ENCODE measurements at regions not wholly inside any gene's neighbourhood (a gene's known extent, or its start where the extent isn't known, plus 50 kb on each side); places are given as distances from the start of the nearest gene placed in this dataset.

DNA sequence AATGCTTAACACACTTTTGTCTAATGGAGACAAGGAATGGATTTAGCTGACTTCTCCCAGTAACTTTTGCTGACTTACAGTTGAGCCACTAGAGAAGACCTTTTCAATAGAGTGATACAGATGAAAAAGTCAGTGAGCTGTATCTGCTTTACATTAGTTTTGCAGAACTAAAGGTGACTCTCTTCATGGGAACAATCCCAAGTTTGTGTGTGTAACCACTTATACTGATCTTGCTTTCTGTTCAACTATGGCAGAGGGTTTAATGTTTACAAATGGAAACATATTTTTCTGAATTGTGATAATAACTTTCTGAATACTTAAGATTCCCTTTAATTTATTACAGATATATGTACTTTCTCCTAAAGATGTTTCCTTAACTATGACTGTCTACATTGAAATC lies 182.6 kb upstream of the PUDP start:
- no peaks in the 10 kb centered on the region for H3K9me3 Mint-ChIP-seq

DNA sequence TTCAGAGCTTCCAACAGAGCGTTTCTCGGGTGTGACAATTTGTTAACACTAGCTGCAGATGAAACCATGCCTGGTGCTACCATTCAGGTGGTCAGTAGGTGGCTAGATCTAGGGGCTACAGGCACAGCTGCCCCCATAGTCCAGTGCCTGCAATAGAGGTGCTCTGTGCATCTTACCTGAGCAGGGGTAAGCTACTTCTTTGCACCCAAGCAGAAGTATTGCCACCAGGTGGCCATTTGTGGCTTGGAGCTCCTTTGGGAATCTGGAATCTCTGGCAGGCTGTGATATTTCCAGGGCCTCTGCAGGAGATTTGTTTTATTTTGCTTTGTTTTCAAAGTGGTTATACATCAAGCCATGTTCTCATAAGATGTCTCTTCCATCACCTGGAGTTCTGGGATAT lies 170.7 kb upstream of the PUDP start:
- Mint-ChIP-seq H3K4me3 (no peak overlapping the region), H3K27me3 (ENCODE audit: low read depth) (no peaks in the 10 kb centered on the region), H3K36me3 (ENCODE audit: low read depth) (peaks cover 5% of the 10 kb centered on the region), H3K9me3 (peaks cover 5% of the 10 kb centered on the region), H3K27ac (ENCODE audit: unreplicated experiment) (no peak overlapping the region), H3K4me1 (no peaks in the 10 kb centered on the region)
- no peak for TF ChIP-seq CTCF (conservative IDR thresholded peaks at IDR 0.05)
- DNase-seq (ENCODE audit: low read depth, low spot score) = no peak

More for the DNA sequence above, 182.6 kb upstream of the PUDP start:
- TF ChIP-seq CTCF (conservative IDR thresholded peaks at IDR 0.05) = no peak
- Mint-ChIP-seq H3K4me3 (no peak overlapping the region), H3K27me3 (ENCODE audit: low read depth) (no peaks in the 10 kb centered on the region), H3K27ac (ENCODE audit: unreplicated experiment) (no peak overlapping the region), H3K36me3 (ENCODE audit: low read depth) (peaks cover 14% of the 10 kb centered on the region), H3K4me1 (peaks cover 12% of the 10 kb centered on the region)
- no peak for DNase-seq (ENCODE audit: low read depth, low spot score)

DNA sequence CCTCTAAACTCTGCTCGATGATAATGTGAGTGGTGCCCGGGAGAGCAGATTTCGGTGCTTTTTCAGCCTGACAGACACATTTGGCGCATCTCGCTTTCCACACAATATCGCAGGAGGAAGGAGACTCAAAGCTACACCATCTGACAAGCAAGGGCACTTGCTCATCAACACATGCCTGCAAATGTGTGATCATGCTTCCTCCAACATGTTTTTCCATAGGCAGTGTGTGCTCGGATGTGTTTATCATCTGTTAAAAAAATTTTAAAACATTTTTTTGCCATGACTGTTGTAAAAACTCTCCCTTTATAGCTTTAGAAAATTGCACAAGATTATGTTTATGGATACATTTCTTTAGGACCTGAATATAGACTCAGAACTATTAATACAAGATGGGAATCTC lies 170.3 kb upstream of the PUDP start:
- DNase-seq (ENCODE audit: low read depth, low spot score) = no peak
- no peak for TF ChIP-seq CTCF (conservative IDR thresholded peaks at IDR 0.05)
- Mint-ChIP-seq H3K4me1 (no peaks in the 10 kb centered on the region), H3K36me3 (ENCODE audit: low read depth) (peaks cover 5% of the 10 kb centered on the region), H3K27me3 (ENCODE audit: low read depth) (no peaks in the 10 kb centered on the region), H3K27ac (ENCODE audit: unreplicated experiment) (no peak overlapping the region), H3K4me3 (no peak overlapping the region), H3K9me3 (peaks cover 5% of the 10 kb centered on the region)

- Mint-ChIP-seq H3K9me3 (peaks cover 5% of the 10 kb centered on the region), H3K4me1 (no peaks in the 10 kb centered on the region), H3K4me3 (no peak overlapping the region), H3K27me3 (ENCODE audit: low read depth) (no peaks in the 10 kb centered on the region), H3K27ac (ENCODE audit: unreplicated experiment) (no peak overlapping the region), H3K36me3 (ENCODE audit: low read depth) (peaks cover 8% of the 10 kb centered on the region)
- DNase-seq (ENCODE audit: low read depth, low spot score) = no peak
- TF ChIP-seq CTCF (conservative IDR thresholded peaks at IDR 0.05) = no peak
Observed at GRCh38 chrX:7316887-7317286, 168.9 kb upstream of the PUDP start.

GRCh38 chrX:7316280-7316679 lies 168.3 kb upstream of the PUDP start:
- Mint-ChIP-seq H3K4me1 (no peaks in the 10 kb centered on the region), H3K27ac (ENCODE audit: unreplicated experiment) (no peak overlapping the region), H3K36me3 (ENCODE audit: low read depth) (peaks cover 8% of the 10 kb centered on the region), H3K9me3 (peaks cover 5% of the 10 kb centered on the region), H3K4me3 (no peak overlapping the region), H3K27me3 (ENCODE audit: low read depth) (no peaks in the 10 kb centered on the region)
- no peak for TF ChIP-seq CTCF (conservative IDR thresholded peaks at IDR 0.05)
- no peak for DNase-seq (ENCODE audit: low read depth, low spot score)

- no peaks in the 10 kb centered on the region for H3K9me3 Mint-ChIP-seq
- no peaks in the 10 kb centered on the region for H3K27me3 Mint-ChIP-seq (ENCODE audit: low read depth)
- H3K4me1 Mint-ChIP-seq = no peaks in the 10 kb centered on the region
- H3K36me3 Mint-ChIP-seq (ENCODE audit: low read depth) = peaks cover 8% of the 10 kb centered on the region
- no peak for DNase-seq (ENCODE audit: low read depth, low spot score)
- no peak for TF ChIP-seq CTCF (conservative IDR thresholded peaks at IDR 0.05)
- no peak overlapping the region for H3K4me3 Mint-ChIP-seq
- no peak overlapping the region for H3K27ac Mint-ChIP-seq (ENCODE audit: unreplicated experiment)
Observed at GRCh38 chrX:7314425-7314824, 166.5 kb upstream of the PUDP start.

Data from neural crest cell (in vitro differentiated cells).